ENCODE measurements at regions not wholly inside any gene's neighbourhood (a gene's known extent, or its start where the extent isn't known, plus 50 kb on each side); places are given as distances from the start of the nearest gene placed in this dataset.
"Not testable (repeated sequence)": the region's sequence is repeated elsewhere in the genome, so short reads cannot be mapped to it uniquely, and the experiment has no call there.

DNA sequence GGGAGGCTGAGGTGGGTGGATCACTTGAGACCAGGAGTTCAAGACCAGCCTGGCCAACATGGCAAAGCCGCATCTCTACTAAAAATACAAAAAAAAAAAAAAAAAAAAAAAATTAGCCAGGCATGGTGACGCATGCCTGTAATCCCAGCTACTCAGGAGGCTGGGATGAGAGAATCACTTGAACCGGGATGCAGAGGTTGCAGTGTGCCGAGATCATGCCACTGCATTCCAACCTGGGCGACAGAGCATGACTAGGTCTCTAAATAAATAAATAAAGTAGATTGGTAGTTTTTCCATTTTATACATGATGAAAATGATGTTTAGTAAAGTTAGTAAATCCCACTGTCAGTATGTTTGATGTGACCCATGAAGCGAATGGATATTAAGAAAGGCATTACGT lies 531.0 kb upstream of the SPRY2 start:
- H3K36me3 ChIP-seq (replicated peaks); H3K27me3 ChIP-seq (ENCODE audit: low read depth); H3K9me3 ChIP-seq; H3K4me1 ChIP-seq; H3K4me3 ChIP-seq; DNase-seq (ENCODE audit: low spot score in 2 of 2); in situ Hi-C loops (cut with MboI; ENCODE audit: low sequenced_read_pairs): not testable (repeated sequence)

DNA sequence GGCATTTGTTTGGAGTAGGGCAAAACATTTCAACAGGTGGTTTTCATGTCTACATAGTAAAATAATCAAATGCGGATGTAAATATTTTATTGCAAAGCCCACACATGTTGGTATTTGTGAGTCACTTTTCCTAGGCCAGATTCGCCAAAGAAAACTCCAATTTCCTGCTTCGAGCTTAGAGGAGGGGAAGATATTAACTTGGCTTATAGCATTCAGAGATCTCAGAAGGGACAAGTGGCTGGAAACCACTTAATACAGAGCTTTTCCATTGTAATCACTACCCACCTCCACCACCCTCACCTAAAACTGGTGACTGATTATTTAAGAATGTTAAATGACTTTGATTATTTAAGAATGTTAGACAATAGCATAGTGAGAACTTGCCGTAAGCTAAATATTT lies 530.6 kb upstream of the SPRY2 start:
- no peak overlapping the region for H3K4me3 ChIP-seq
- no peak for DNase-seq (ENCODE audit: low spot score in 2 of 2)
- in situ Hi-C loops (cut with MboI; ENCODE audit: low sequenced_read_pairs) = no loop called here

GRCh38 chr13:80870186-80870585 lies 529.3 kb upstream of the SPRY2 start:
- Histone ChIP-seq H3K9me3 (no peaks in the 10 kb centered on the region), H3K4me1 (no peaks in the 10 kb centered on the region), H3K27me3 (ENCODE audit: low read depth) (no peaks in the 10 kb centered on the region), H3K4me3 (no peak overlapping the region), H3K36me3 (replicated peaks) (no peaks in the 10 kb centered on the region)
- in situ Hi-C loops (cut with MboI; ENCODE audit: low sequenced_read_pairs) = no loop called here
- DNase-seq (ENCODE audit: low spot score in 2 of 2) = no peak

More for the DNA sequence above, 530.6 kb upstream of the SPRY2 start:
- Histone ChIP-seq H3K27me3 (ENCODE audit: low read depth) (no peaks in the 10 kb centered on the region), H3K4me1 (no peaks in the 10 kb centered on the region), H3K36me3 (replicated peaks) (no peaks in the 10 kb centered on the region), H3K9me3 (no peaks in the 10 kb centered on the region)

DNA sequence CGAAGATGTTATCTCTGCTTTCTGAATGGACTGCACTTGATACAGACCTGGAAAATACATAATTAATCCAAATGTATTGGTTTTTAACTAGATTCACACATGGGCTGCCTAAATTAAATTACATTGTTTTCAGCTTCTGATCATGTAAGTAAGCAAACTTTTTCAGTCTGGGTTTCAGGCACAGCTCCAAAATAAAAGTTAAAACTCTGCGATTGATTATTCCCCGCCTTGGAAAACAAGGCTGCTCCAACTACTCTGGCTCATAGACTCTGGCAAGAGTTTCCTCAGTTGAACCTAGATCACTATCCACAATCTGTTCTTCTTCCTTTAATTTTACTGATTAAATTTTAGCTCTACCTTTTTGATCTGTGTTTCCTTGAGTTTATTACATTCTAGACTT lies 526.0 kb upstream of the SPRY2 start:
- no peak for DNase-seq (ENCODE audit: low spot score in 2 of 2)
- no peaks in the 10 kb centered on the region for H3K27me3 ChIP-seq (ENCODE audit: low read depth)
- H3K4me1 ChIP-seq = no peaks in the 10 kb centered on the region
- in situ Hi-C loops (cut with MboI; ENCODE audit: low sequenced_read_pairs) = no loop called here
- no peaks in the 10 kb centered on the region for H3K36me3 ChIP-seq (replicated peaks)
- no peak overlapping the region for H3K4me3 ChIP-seq
- H3K9me3 ChIP-seq = no peaks in the 10 kb centered on the region

- H3K4me1 ChIP-seq = no peaks in the 10 kb centered on the region
Observed at GRCh38 chr13:80865329-80865728, 524.4 kb upstream of the SPRY2 start.

DNA sequence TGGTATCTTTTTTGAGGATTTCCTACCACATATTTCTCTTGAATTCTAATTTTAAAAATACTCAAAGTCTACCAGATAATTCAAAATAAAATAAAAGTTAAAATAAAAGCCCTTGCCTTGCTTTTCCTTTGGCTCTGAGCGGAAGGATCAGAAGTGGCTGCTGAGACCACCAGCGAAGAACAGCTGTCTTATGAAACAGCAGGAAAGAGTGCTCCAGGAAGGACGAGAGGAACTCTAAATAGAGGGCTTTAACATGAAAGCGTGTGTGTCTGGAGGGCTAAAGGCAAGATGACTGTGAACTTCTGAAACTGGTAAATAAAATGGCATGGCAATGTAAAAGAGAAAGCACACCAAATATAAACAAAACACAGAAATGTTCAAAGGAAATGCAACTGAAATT lies 521.5 kb upstream of the SPRY2 start:
- DNase-seq (ENCODE audit: low spot score in 2 of 2) = no peak

More at GRCh38 chr13:80865329-80865728, 524.4 kb upstream of the SPRY2 start:
- no peak for DNase-seq (ENCODE audit: low spot score in 2 of 2)
- H3K4me3 ChIP-seq = no peak overlapping the region
- no peaks in the 10 kb centered on the region for H3K36me3 ChIP-seq (replicated peaks)
- H3K9me3 ChIP-seq = no peaks in the 10 kb centered on the region
- in situ Hi-C loops (cut with MboI; ENCODE audit: low sequenced_read_pairs) = no loop called here
- no peaks in the 10 kb centered on the region for H3K27me3 ChIP-seq (ENCODE audit: low read depth)

GRCh38 chr13:80860845-80861244 lies 519.9 kb upstream of the SPRY2 start:
- no peak for DNase-seq (ENCODE audit: low spot score in 2 of 2)
- Histone ChIP-seq H3K4me3 (no peak overlapping the region), H3K9me3 (no peaks in the 10 kb centered on the region), H3K27me3 (ENCODE audit: low read depth) (no peaks in the 10 kb centered on the region), H3K36me3 (replicated peaks) (no peaks in the 10 kb centered on the region), H3K4me1 (no peaks in the 10 kb centered on the region)
- in situ Hi-C loops (cut with MboI; ENCODE audit: low sequenced_read_pairs) = no loop called here

More for the DNA sequence above, 521.5 kb upstream of the SPRY2 start:
- Histone ChIP-seq H3K36me3 (replicated peaks) (no peaks in the 10 kb centered on the region), H3K27me3 (ENCODE audit: low read depth) (no peaks in the 10 kb centered on the region), H3K9me3 (no peaks in the 10 kb centered on the region), H3K4me1 (no peaks in the 10 kb centered on the region), H3K4me3 (no peak overlapping the region)
- in situ Hi-C loops (cut with MboI; ENCODE audit: low sequenced_read_pairs) = no loop called here

DNA sequence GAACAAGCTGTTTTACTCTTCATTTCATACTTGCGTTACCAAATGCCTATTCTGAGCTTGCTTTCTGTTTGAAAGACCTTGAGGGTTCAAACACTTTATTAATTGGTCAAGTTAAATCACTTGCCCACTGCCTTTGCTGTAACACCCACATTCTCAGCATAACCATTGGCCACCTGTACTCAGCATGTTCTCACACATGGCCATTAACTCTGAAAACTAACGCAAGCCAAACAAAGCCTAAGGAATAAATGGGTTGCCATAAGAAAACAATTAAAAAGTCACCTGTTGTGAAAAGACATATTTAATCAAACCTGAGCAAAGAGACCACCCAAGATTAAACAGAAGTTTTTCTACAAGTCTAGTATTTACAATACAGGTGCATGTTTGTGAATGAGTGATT lies 517.2 kb upstream of the SPRY2 start:
- in situ Hi-C loops (cut with MboI; ENCODE audit: low sequenced_read_pairs) = no loop called here
- Histone ChIP-seq H3K36me3 (replicated peaks) (no peaks in the 10 kb centered on the region), H3K4me1 (no peaks in the 10 kb centered on the region), H3K27me3 (ENCODE audit: low read depth) (no peaks in the 10 kb centered on the region), H3K9me3 (no peaks in the 10 kb centered on the region), H3K4me3 (no peak overlapping the region)
- DNase-seq (ENCODE audit: low spot score in 2 of 2) = no peak

GRCh38 chr13:80857321-80857720 lies 516.4 kb upstream of the SPRY2 start:
- DNase-seq (ENCODE audit: low spot score in 2 of 2) = no peak
- in situ Hi-C loops (cut with MboI; ENCODE audit: low sequenced_read_pairs) = no loop called here
- H3K27me3 ChIP-seq (ENCODE audit: low read depth) = no peaks in the 10 kb centered on the region
- no peaks in the 10 kb centered on the region for H3K9me3 ChIP-seq
- no peak overlapping the region for H3K4me3 ChIP-seq
- H3K36me3 ChIP-seq (replicated peaks) = no peaks in the 10 kb centered on the region
- H3K4me1 ChIP-seq = no peaks in the 10 kb centered on the region

GRCh38 chr13:80850771-80851170 lies 509.8 kb upstream of the SPRY2 start:
- Histone ChIP-seq H3K9me3 (no peaks in the 10 kb centered on the region), H3K27me3 (ENCODE audit: low read depth) (no peaks in the 10 kb centered on the region), H3K4me1 (no peaks in the 10 kb centered on the region), H3K36me3 (replicated peaks) (no peaks in the 10 kb centered on the region), H3K4me3 (no peak overlapping the region)
- in situ Hi-C loops (cut with MboI; ENCODE audit: low sequenced_read_pairs) = no loop called here
- no peak for DNase-seq (ENCODE audit: low spot score in 2 of 2)

DNA sequence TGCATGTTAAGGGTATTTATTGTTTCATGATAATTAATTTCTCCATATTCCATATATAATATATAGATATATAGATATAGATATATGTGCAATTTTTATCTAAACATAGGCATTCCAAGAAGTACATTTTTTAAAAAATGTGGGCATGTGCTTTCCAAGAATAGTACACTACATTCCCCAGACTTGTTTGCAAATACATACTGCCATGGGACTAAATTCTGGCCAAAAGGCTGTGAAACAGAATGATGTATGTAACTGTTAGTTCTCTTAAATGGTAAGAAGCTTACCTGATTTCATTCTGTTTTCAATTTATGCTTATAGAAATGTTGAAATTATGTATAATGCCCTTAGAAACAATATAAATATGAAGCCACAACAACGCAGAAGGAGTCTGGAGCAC lies 503.2 kb upstream of the SPRY2 start:
- no peak overlapping the region for H3K4me3 ChIP-seq
- no peaks in the 10 kb centered on the region for H3K27me3 ChIP-seq (ENCODE audit: low read depth)
- in situ Hi-C loops (cut with MboI; ENCODE audit: low sequenced_read_pairs) = no loop called here
- H3K9me3 ChIP-seq = no peaks in the 10 kb centered on the region
- H3K4me1 ChIP-seq = no peaks in the 10 kb centered on the region
- no peak for DNase-seq (ENCODE audit: low spot score in 2 of 2)
- H3K36me3 ChIP-seq (replicated peaks) = no peaks in the 10 kb centered on the region

GRCh38 chr13:80841414-80841813 lies 500.5 kb upstream of the SPRY2 start:
- no peak overlapping the region for H3K4me3 ChIP-seq
- no peaks in the 10 kb centered on the region for H3K36me3 ChIP-seq (replicated peaks)
- no peaks in the 10 kb centered on the region for H3K27me3 ChIP-seq (ENCODE audit: low read depth)
- DNase-seq (ENCODE audit: low spot score in 2 of 2) = no peak
- in situ Hi-C loops (cut with MboI; ENCODE audit: low sequenced_read_pairs) = no loop called here
- H3K9me3 ChIP-seq = no peaks in the 10 kb centered on the region; the same call in 1 of the 2 replicates
- H3K4me1 ChIP-seq = no peaks in the 10 kb centered on the region

DNA sequence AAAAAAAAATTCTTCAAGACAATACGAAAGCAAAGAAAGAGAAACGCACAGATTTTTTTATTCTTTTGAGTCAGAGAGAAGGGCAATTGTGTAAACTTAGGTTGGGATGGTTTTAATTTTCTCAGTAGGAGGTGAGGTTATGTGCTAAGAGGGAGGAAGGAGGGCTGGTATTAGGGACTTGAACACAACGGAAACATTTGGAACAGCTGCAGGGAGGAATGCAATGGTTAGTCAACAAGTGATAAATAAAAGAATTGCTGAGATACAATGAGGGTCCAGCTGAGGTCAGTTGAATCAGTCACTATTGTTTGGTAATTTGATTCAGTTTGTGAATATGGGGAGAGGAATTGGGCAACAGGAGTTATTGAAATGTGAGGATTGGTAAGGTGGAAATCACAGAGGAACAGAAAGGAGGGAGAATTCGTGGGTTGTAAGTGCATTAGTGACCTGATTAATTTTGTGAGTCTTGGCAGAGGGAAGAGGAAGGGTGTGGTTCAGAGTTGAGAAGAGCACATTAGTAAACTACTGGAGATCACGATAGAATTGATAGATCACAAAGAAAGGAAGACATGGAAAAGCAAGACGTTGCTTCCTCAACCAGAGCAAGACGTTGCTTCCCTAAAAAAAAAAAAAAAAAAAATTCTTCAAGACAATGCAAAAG lies 499.5 kb upstream of the SPRY2 start:
- Histone ChIP-seq H3K4me1 (no peaks in the 10 kb centered on the region), H3K4me3 (no peak overlapping the region), H3K27me3 (ENCODE audit: low read depth) (no peaks in the 10 kb centered on the region), H3K9me3 (no peaks in the 10 kb centered on the region; the same call in 1 of the 2 replicates), H3K36me3 (replicated peaks) (no peaks in the 10 kb centered on the region)
- DNase-seq (ENCODE audit: low spot score in 2 of 2) = no peak
- in situ Hi-C loops (cut with MboI; ENCODE audit: low sequenced_read_pairs) = no loop called here

DNA sequence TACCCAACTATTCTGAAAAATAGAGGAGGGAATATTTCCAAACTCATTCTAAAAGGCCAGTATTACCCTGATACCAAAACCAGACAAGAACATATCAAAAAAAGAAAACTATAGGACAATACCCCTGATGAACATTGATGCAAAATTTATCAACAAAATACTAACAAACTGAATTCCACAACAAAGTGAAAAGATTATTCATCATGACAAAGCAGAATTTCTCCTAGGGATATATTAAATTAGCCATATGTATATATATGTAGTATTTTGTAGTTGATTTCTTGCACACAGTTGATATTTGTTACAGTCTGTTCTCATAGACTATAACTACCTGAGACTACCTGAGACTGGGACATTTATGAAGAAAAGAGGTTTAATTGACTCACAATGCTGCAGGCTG lies 495.0 kb upstream of the SPRY2 start:
- Histone ChIP-seq H3K4me1 (no peaks in the 10 kb centered on the region), H3K36me3 (replicated peaks) (no peaks in the 10 kb centered on the region), H3K9me3 (no peaks in the 10 kb centered on the region; the same call in 1 of the 2 replicates), H3K27me3 (ENCODE audit: low read depth) (no peaks in the 10 kb centered on the region), H3K4me3 (no peak overlapping the region)
- DNase-seq (ENCODE audit: low spot score in 2 of 2) = no peak
- in situ Hi-C loops (cut with MboI; ENCODE audit: low sequenced_read_pairs) = no loop called here

GRCh38 chr13:80830431-80830830 lies 489.5 kb upstream of the SPRY2 start:
- no peak for DNase-seq (ENCODE audit: low spot score in 2 of 2)
- in situ Hi-C loops (cut with MboI; ENCODE audit: low sequenced_read_pairs) = no loop called here
- no peaks in the 10 kb centered on the region for H3K27me3 ChIP-seq (ENCODE audit: low read depth)
- no peaks in the 10 kb centered on the region for H3K36me3 ChIP-seq (replicated peaks)
- H3K4me3 ChIP-seq = no peak overlapping the region
- H3K4me1 ChIP-seq = no peaks in the 10 kb centered on the region
- H3K9me3 ChIP-seq = no peaks in the 10 kb centered on the region

Data from HAP-1 (cell line).